ENCODE measurements at regions not wholly inside any gene's neighbourhood (a gene's known extent, or its start where the extent isn't known, plus 50 kb on each side); places are given as distances from the start of the nearest gene placed in this dataset.

- H3K36me3 ChIP-seq: no peaks in the 10 kb centered on the region
- Mint-ChIP-seq H3K4me1 (peaks cover 6% of the 10 kb centered on the region), H3K9me3 (peaks cover 25% of the 10 kb centered on the region), H3K36me3 (no peaks in the 10 kb centered on the region), H3K4me3 (no peak overlapping the region), H3K27me3 (ENCODE audit: insufficient read depth, low read depth) (peaks cover 3% of the 10 kb centered on the region), H3K27ac (no peak overlapping the region)
- no peaks in the 10 kb centered on the region for H3K79me2 ChIP-seq (ENCODE audit: low read depth)
- no peak overlapping the region for H3K9ac ChIP-seq
- no peaks in the 10 kb centered on the region for H3F3A ChIP-seq (ENCODE audit: low read depth)
- no peak overlapping the region for H3K4me3 ChIP-seq
- TF ChIP-seq EZH2phosphoT487 (IDR thresholded peaks at IDR 0.05) (no peak), EZH2 (IDR thresholded peaks at IDR 0.05) (no peak)
- TF ChIP-seq, protein P1, sequence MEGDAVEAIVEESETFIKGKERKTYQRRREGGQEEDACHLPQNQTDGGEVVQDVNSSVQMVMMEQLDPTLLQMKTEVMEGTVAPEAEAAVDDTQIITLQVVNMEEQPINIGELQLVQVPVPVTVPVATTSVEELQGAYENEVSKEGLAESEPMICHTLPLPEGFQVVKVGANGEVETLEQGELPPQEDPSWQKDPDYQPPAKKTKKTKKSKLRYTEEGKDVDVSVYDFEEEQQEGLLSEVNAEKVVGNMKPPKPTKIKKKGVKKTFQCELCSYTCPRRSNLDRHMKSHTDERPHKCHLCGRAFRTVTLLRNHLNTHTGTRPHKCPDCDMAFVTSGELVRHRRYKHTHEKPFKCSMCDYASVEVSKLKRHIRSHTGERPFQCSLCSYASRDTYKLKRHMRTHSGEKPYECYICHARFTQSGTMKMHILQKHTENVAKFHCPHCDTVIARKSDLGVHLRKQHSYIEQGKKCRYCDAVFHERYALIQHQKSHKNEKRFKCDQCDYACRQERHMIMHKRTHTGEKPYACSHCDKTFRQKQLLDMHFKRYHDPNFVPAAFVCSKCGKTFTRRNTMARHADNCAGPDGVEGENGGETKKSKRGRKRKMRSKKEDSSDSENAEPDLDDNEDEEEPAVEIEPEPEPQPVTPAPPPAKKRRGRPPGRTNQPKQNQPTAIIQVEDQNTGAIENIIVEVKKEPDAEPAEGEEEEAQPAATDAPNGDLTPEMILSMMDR (IDR thresholded peaks at IDR 0.05): no peak
- DNase-seq (ENCODE audit: low spot score): no peak
- no peaks in the 10 kb centered on the region for H4K20me1 ChIP-seq (ENCODE audit: low read depth)
- no peak overlapping the region for H3K27ac ChIP-seq
- H3K4me2 ChIP-seq: no peak overlapping the region
- no peaks in the 10 kb centered on the region for H3K4me1 ChIP-seq
- no peaks in the 10 kb centered on the region for H3K27me3 ChIP-seq
- no peaks in the 10 kb centered on the region for H3K9me3 ChIP-seq (ENCODE audit: low read depth)
- H2AFZ ChIP-seq (replicated peaks): no peak overlapping the region
These were observed 69.2 kb upstream of the DCP1A start for GRCh38 chr3:53416530-53416929.

DNA sequence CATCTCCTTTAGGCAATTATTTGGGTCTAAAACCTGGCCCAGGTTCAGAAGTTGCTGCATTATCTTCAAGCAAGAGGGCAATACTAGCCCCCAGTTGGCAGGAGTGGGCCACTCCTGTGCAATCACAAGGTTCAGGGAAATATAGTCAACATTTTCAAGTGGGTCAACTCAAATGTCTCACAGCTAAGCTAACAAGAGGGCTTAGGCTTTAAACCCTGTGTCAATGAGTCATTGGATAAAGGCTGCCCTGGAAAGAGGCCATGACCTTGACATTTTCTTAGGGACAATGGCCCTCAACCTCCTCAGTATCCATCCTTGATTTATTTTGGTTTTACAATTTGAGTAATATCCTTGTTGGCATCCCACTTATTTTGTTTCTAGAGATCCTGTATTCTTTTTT is 73.5 kb upstream of the DCP1A start:
- Mint-ChIP-seq H3K4me3 (no peak overlapping the region), H3K27ac (no peak overlapping the region), H3K27me3 (ENCODE audit: insufficient read depth, low read depth) (peaks cover 9% of the 10 kb centered on the region), H3K9me3 (peaks cover 5% of the 10 kb centered on the region), H3K36me3 (no peaks in the 10 kb centered on the region), H3K4me1 (peaks cover 6% of the 10 kb centered on the region)
- H3K4me1 ChIP-seq: no peaks in the 10 kb centered on the region
- no peak overlapping the region for H3K9ac ChIP-seq
- H3K36me3 ChIP-seq: no peaks in the 10 kb centered on the region
- no peak overlapping the region for H3K4me3 ChIP-seq
- no peaks in the 10 kb centered on the region for H3K9me3 ChIP-seq (ENCODE audit: low read depth)
- no peak overlapping the region for H2AFZ ChIP-seq (replicated peaks)
- no peaks in the 10 kb centered on the region for H3F3A ChIP-seq (ENCODE audit: low read depth)
- TF ChIP-seq, protein P1 (IDR thresholded peaks at IDR 0.05): no peak
- TF ChIP-seq EZH2 (IDR thresholded peaks at IDR 0.05): no peak
- TF ChIP-seq EZH2phosphoT487 (IDR thresholded peaks at IDR 0.05): no peak
- no peak overlapping the region for H3K27ac ChIP-seq
- H4K20me1 ChIP-seq (ENCODE audit: low read depth): no peaks in the 10 kb centered on the region
- H3K4me2 ChIP-seq: no peak overlapping the region
- H3K79me2 ChIP-seq (ENCODE audit: low read depth): no peaks in the 10 kb centered on the region
- no peaks in the 10 kb centered on the region for H3K27me3 ChIP-seq
- DNase-seq (ENCODE audit: low spot score): no peak

DNA sequence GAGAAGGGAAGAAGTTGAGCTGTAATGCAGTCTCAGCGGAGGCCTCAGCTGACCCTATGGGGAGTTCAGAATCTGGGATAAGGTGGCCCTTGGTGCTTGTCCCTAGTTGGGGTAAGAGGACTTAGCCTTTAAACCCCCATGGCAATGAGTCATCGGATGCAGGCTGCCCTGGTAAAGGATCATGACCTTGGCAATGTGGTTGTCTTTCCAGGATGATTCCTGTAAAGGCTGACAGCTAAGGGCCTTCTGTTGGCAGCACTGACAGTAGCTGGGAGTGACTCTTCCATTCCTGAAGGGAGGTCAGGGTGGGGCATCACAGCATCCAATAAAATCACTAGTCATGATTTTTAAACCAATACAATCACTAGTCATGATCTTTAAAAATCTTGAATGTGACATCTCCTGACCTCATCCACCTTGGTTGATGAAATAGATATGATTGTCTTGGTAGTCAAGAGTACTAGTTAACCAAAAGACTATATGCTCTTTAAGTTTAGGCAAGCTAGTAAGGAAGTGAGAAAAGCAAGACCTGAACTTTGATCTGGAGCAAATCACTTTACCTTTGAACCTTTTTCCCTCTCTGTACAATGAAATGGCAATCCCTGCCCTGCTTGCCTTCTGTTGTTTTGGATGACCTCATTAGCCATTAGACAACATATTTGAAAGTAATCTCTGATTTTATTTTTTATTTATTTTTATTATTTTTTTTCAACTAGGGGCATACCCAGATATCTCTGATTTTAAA is 71.3 kb upstream of the CACNA1D start:
- Histone ChIP-seq H3K9me3 (ENCODE audit: low read depth) (no peaks in the 10 kb centered on the region), H3K9ac (no peak overlapping the region), H3K4me2 (no peak overlapping the region), H3K4me1 (no peaks in the 10 kb centered on the region), H3K79me2 (ENCODE audit: low read depth) (no peaks in the 10 kb centered on the region), H3K36me3 (no peaks in the 10 kb centered on the region), H3K27ac (no peak overlapping the region), H4K20me1 (ENCODE audit: low read depth) (no peaks in the 10 kb centered on the region), H3K4me3 (no peak overlapping the region), H2AFZ (replicated peaks) (no peak overlapping the region), H3K27me3 (no peaks in the 10 kb centered on the region), H3F3A (ENCODE audit: low read depth) (no peaks in the 10 kb centered on the region)
- H3K4me1 Mint-ChIP-seq: peaks cover 6% of the 10 kb centered on the region
- peaks cover 16% of the 10 kb centered on the region for H3K27me3 Mint-ChIP-seq (ENCODE audit: insufficient read depth, low read depth)
- H3K27ac Mint-ChIP-seq: no peak overlapping the region
- H3K9me3 Mint-ChIP-seq: peaks cover 2% of the 10 kb centered on the region
- no peak for DNase-seq (ENCODE audit: low spot score)
- H3K4me3 Mint-ChIP-seq: no peak overlapping the region
- TF ChIP-seq, protein P1 (IDR thresholded peaks at IDR 0.05): no peak
- TF ChIP-seq EZH2 (IDR thresholded peaks at IDR 0.05) (no peak), EZH2phosphoT487 (IDR thresholded peaks at IDR 0.05) (no peak)
- H3K36me3 Mint-ChIP-seq: no peaks in the 10 kb centered on the region

Measured in neural progenitor cell (in vitro differentiated cells).